ENCODE measurements at regions not wholly inside any gene's neighbourhood (a gene's known extent, or its start where the extent isn't known, plus 50 kb on each side); places are given as distances from the start of the nearest gene placed in this dataset.

DNA sequence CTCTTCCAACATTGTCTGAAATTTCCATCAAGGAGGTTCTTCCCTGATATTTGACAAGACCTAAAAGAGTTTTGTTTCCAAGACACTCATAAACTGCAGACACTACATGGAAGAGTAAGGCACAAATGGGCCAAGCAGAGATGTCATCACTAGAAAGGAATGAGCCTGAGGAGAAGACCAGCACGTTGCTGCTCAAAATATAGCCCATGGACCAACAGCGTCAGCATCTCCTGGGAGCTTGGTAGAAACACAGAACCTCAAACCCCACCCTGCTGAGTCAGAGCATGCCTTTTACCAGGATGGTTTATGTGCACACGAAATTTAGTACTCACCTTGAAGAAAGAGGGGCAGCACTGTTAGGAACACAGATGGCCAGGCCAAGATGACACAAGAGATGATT lies 128.7 kb upstream of the MID1 start:
- DNase-seq: no peak

DNA sequence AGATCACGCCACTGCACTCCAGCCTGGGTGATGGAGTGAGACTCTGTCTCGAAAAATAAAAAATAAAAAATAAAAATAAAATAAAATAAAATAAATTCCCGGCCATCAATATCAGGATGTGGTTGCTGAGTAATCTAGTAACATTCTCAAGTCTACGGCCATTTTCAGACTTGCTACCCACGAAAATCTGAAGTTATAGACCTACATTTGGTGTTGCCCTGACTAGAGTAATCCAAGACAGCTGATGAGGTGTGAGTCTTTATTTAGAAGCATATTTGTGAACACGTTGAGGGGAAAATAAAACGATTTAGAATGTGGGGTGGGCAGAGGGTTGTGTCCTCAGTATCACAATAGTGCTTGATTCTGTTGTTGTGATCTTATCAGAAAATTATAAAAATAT lies 130.2 kb upstream of the MID1 start:
- DNase-seq: no peak

DNA sequence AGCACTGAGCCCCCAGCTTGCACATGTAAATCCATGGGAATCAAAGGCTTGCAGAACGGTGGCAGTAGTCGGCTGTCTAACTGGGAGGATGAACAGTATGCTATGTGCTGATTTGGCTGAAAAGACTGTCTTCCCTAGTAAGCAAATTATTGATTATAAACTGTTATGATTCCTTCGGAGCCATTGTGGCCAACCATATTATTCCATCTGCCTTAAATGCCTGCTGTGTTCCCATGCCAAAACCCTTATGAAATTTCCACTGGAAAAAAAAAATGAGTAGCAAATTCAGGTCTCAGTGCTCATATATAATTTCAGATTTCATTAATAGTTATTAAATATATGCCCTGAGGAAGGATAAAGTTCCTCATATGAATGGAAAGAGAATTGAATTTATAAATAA lies 132.7 kb upstream of the MID1 start:
- no peak for DNase-seq

DNA sequence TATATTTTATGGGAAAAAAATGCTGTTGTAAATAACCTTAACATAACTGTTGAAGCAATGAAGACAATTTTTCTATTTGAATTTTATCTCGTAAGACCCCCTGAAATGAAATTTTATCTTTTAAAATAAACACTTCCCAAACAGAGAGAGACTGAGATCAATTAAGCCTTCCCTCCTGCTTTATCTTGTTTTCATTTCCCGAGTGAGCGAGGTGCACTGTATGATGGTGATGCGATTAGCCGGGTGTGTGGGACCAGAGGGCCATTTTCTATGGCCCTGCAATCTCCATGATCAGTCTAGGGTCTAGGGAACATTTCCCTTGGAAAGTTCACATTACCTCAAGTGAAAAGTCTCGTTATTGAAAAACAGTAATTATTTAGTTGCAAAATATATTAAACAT lies 134.1 kb upstream of the MID1 start:
- DNase-seq: no peak

DNA sequence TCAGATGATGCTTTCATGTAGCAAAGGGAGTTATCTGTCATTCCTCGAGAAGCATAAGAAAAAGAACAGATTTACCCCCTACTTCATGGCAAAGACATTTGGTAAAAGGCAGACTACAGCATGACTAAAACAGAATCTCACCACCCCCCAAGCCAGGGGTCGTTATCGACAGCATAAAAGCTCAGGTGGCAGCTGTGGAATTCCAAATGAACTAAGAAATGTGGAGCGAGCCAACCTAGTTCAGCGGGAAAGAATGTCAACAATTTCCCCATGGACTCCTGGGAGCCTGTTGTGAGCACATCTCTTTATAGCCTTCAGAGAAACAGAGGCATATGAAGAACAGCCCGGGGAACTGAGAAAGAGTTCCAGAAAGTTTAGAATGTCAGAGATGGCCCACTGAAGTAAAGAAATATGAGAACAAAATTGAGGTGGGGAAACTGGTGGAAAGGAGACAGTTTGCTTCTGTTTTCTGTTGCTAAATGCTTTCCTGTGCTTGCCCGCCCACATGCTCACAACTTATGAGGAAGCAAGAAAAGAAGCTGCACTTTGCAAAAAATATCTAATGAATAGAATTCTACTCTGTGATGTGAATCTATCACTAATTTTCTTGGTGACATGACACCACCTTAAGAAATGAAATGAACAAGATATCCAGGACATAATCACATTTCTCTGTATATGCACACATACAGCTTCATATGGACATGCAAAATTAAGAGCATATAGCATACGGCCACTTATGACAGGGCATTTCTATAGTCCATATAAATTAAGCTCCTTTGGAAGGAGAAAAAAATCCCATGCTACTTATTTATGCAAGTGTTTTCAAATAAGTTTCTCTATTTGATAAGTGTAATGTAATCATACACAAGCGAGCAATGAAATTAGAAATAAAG lies 135.3 kb upstream of the MID1 start:
- DNase-seq: no peak

DNA sequence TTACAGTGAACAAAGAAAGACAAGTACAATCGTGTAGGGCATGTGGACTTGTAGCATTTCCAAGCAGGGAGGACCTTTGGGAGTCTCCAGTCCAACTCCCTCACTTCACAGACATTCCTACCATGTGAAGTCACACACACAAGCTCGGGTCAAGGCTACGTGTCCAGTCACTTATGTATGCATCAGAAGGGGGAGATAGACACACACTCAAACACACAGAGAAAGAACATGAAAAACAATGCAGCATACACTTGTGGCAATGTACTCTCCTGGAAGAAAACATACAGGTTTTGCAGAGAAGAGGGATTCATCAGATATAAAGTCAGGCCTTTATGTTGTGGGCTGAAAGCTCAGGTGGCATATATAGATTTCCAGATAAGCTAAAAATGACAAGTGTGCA lies 136.1 kb upstream of the MID1 start:
- DNase-seq: no peak

DNA sequence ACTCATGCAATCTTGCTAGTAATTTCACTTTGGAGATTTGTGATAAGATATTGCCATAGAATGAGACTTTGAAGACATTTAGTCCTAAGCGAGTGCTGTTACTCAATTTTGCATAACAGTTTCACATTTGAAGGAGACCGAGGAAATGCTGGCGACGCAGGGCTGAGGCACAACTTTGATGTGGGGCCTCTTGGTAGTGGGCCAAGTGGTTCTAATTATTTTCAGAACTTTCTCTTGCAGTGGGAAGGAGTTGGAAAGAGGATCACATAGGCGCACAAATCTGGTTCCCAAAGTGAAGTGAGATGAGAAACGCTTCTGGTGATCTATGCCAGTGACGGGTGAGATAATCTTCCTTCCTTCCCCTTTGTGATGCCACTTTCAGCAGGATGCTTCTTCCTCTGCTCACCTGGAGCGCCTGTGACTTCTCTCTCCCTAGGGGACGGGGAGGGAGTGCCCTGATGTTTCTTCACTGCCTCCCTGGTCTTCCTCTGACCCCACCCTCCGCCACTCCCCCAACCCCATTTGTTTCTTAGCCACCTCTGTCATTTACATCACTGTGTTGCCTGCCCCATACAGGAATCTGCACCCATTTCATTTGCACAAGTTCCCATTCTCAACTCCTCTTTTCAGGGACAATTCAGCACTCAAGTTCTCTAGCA lies 138.9 kb upstream of the MID1 start:
- no peak for DNase-seq

DNA sequence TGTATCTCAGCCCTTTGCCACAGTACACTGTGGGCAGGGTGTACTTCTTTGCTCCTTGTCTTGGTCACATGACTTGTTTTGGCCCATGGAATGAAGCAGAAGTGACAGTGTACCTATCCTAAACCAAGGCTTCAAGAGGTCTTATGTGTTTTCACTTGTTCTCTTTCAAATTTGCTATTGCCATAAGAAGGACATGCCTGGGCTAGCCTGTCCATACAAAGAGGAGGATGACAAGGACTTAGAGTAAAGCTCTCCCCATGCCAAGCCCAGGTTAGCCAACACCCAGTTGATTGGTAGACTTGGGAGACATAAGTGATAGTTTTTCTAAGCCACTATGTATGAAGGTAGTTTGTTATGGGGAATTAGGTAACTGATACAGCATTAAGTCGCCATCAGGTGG lies 141.1 kb upstream of the MID1 start:
- no peak for DNase-seq

DNA sequence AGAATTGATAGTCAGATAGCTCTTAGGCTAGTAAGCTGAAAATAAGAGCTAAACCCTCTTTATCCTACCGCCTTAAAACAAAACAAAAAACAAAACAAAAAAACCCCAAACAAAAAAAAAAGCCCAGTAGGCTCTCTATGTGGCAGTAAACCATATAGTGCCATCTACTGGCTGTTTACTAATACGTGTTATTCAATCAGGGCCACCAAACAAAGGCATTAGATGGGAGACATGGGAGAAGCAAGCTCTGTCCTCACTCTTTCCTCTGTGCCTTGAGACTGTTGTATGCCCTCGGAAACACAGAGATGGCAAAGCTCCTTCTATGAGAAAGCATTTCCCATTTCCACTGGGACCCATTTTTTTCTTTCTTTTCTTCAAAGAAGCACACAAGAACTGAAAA lies 148.8 kb upstream of the MID1 start:
- DNase-seq: no peak

DNA sequence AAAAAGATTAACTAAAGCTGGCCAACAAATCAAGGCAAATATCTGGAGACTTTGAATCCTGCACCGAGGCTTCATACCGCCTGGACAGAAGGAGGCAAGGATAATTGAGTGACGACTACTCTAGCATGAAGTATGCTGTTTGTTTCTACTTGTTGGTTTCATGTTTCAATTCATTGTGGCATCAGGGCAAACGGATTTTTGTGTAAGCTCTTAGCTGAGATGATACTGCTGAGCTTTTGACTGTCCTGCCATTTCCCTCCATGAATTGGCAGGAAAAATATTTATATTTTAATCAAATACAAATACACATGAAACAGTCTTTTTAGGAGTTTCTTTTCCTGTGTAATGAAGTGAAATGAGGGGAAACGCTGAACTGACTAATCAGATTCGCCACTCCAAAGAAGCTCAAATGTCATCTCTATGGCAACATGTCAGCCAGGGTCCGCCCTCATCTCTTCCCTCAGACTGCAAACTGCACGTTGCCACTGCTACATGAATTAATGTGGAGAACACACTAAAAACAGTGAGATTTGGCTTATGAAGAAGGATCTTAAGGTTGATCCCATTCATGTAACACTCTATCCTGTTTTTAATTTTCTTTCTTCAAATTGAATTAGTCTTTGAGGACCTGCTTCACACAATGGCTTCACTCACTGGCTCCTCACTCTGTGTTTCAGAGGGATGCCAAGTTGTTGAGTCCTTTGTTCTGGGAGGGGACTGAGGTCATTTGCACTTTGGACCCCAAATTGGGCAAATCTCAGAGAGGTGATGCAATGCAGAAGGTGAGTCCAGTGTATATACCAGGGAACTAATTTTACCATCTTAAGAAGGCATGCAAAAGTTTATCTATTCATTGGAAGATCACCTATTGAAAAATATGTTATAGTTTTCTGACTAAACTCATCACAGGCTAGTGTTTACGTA lies 149.6 kb upstream of the MID1 start:
- no peak for DNase-seq

DNA sequence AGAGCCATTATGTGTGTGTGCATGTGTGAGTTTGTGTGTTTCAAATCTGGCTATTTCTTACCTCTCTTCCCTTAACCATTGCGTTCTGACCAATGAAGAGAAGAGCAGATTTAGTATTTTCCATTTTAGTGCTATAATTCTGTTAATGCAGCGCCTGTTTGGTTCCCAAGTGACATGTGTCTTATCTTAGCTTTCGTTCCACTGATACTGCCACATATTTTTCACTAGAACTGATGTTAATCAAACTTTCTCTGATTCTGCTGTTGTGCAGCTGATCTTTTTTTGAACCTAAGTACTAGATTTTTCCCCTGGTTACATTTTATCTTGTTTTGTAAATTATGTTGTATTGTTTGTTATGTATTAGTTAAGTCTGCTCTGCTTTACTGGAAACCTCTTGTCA lies 152.9 kb upstream of the MID1 start:
- DNase-seq: no peak

DNA sequence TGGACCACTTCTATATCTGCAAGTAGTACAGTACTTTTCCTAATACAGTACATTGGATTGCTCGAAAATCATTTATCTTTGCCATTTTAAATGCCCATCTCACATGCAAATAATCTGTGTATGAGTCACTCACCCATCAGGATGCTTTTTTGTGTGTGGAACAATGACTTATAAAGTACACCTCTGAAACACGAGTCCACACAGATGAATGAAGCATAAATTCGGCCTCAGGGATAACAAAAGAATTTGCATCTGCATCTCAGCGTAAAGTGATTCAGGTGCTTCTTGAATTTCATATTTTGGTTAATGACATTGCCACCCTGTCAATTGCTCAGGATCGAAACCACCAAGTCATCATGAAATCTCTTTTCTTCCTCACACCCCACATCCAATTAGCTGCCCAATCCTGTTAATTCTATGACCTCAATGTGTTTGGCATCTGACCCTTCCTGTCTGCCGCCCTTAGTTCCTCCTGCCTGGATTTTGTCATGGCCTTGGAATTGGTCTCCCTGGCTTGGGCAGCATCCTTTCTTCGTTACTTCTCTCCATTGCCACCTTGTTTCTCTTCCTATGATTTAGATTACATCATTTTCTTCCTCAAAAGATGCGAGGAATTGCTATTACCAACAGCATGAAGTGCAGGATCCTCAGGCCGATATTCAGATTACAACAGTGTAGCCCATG lies 161.6 kb upstream of the MID1 start:
- DNase-seq: no peak

DNA sequence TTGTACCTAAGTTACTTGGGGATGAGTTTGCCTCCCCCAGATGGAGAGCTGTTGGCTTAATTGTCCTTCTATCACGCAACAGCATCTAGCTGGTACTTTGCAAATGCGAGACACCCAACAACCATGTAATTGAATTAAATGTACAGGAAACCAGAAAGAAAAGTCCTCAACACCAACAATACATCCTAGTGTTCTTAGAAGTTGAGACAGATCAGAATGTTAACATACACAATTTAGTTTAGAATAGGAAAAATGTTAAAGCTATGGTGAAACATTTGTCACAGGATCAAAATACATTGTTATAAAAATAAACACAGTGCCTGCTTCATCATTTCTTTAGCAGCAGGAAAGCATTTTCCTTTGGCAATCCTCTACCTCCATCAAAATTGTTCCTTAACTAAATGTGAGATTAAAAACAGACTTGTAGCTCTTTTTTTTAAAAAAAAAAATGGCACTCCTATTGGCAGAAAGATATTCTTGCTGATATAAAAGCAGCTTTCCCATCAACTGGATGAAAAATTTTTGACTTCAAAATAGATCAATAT lies 163.1 kb upstream of the MID1 start:
- DNase-seq: no peak

DNA sequence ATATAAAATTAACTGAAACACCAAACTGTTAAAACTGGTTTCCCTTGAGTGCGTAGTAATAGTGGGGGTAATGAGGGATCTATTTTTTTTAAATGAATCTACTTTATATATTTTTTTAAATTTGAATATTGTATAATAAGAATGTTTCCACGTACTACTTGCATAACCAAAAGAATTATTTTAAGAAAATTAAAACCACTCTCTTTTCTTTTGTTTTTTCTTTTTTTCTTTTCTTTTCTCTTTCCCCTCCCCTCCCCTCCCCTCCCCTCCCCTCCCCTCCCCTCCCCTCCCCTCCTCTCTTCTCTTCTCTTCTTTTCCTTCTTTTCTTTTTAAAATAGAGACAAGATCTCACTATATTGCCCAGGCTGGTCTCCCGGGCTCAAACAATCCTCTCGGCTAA lies 166.9 kb upstream of the MID1 start:
- DNase-seq: no peak

DNA sequence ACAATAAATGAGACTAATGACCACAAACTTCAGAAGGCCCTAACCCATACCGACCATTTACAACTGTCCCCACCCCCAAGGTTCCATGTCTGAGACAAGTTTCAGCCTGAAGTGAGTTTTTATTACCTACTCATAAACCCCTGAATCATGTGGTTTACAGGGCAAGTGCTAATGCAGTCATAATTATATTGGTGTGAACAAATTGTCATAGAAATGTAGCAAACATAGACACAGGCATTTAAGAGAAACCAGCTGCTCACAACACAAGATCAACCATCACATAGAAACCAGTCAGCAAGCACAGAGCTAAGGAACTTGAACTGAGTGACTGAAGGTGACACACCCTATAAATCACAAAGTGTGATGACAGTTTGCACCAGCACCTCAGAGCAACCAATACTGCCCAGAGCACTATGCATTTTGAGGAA lies 173.8 kb upstream of the MID1 start:
- DNase-seq: no peak

DNA sequence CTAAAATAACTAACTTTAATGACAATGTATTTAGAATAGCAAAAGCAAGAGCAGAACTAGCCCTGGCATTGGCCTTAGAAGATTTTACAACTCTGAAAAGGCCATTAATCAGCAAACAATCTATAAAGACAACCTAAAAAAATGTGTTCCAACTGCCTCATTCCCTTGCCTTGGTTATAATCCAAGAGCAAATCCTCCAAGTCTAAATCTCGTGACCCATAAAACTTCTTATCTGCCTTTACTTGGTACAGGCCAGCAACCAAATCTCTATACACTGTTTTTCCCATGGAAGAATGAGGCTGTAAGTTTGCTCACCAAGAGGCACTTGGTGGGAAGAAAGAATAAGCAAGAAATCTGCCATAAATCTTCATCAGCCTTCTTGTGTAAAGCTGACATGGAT lies 175.3 kb upstream of the MID1 start:
- DNase-seq: no peak

DNA sequence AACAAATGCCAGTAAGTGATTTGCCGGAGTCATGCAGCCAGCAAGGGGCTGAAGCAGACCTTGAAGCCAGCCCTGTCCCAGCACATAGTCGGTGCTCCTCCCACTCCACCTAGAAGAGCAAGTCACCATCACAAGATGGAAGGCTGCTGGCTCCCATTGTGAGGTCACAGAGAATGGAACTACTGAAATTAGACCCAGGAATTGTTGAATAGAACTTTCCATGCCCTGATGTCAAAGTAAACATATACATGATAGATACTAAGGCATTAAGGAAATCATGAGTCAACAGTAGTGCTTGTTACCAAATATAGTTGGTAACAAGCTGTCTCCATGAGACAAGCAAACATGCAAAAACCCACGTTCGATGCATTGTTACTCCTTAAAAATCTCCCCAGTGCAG lies 177.1 kb upstream of the MID1 start:
- no peak for DNase-seq

DNA sequence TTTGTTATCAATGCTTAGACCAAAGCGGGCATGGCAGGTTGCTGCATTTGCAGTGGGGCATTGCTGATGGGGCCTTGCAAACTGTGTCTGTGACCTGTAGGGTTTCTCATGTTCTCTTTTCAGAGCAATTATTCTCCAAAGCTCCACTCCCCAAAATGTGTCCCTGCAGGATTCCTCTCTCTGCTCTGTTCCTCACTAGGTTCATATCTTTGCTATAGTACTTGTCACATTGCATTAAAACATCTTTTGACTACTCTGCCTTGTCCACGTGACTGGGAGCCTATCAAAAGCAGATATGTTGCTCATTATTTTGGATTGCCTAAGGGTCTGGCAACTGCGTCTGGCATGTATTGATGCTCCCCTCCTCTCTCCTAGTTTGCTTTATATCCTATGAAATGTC lies 177.7 kb upstream of the MID1 start:
- no peak for DNase-seq

DNA sequence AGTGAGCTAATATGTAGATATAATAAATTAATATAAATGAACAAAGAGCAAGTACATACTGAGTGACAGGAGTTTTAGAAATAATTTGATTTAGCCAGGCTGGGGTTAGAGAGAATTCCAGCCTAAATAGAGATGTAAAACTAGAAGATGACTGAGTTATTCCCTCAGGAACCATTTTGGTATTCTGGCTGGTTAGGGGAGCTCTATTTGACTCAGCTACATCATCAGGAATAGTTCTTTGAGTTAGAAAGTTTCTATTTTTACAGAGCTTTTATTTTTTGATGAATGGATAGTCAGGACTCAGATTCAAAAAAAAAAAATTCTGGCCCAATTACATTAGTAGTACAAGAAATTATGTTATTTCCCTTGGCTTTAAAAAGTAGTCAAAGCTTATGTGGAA lies 180.4 kb upstream of the MID1 start:
- DNase-seq: no peak

DNA sequence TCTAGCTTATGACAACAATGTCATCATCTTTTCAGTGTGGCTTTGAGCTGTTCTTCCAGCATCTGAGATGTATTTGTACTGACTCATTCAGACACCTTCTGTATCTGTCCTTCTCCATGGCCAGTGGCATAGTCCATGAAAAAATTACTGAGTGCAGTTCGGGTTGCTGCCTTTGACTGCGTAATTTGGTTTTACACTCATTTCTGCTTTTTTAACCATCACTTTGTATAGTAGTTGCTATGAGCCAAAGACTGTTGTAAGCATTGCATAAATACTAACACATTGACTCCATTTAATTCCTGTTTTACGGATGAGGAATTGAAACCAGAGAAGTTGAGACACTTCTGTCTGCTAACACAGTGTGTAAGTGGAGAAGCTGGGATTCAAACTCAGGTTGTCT lies 190.7 kb upstream of the MID1 start:
- no peak for DNase-seq

DNA sequence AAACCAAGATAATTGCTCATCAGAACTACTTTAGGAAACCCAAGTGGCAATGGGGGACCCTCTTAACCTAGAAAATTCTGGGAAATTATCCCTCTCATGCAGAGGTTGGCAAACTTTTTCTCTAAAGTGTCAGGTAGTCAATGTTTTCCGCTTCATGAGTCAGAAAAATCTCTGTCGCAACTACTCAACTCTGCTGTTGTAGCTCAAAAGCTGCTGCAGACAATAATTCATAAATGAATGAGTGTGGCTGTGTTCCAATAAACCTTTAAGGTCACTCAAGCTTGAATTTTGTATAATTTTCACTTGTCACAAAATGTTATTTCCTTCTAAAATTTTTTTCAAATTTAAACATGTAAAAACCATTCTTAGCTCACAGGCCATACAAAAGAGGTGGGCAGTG lies 193.4 kb upstream of the MID1 start:
- no peak for DNase-seq

DNA sequence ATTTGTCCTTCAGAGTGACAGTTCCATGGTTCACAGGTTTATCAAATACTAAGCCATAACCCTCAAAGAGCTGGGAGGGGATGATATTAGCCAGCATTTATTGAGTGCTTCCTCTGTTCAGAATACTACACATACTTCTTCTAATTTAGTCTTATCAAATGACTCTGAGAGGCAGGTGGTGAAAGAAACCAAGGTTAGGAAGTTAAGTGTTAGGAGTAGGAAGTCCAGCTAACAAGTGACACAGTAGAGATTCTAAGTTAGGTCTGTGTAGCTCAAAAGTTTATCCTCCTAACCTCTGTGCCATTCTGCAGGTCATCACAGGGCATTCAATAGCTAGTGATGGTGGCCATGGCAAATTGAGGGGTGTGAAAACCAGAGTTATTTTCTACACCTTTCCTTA lies 198.3 kb upstream of the MID1 start:
- no peak for DNase-seq

DNA sequence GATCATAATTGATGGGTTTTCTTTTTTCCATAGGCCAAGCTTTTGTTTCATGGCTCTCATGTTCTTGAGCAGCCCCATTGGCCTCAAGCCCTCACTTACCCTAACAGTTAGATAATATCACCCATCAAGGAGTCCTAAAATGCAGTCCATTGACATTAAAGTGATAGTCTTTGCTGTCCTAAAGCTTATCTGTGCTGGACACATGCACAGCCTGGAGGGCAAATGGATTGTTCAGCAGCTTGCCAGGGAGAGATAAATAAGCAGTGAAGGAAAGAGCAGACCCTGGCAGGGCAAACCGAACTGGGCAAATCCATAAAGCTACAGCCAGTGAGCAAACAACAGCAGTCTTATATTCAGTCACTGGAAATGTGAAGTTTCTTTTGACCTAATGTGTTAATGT lies 199.6 kb upstream of the MID1 start:
- no peak for DNase-seq

Data from stimulated activated CD4-positive, alpha-beta T cell treated with anti-CD3 and anti-CD28 coated beads, Interleukin-2, amount 100 ng/mL, for 24 hours (primary cell).